ENCODE measurements at regions not wholly inside any gene's neighbourhood (a gene's known extent, or its start where the extent isn't known, plus 50 kb on each side); places are given as distances from the start of the nearest gene placed in this dataset.

DNA sequence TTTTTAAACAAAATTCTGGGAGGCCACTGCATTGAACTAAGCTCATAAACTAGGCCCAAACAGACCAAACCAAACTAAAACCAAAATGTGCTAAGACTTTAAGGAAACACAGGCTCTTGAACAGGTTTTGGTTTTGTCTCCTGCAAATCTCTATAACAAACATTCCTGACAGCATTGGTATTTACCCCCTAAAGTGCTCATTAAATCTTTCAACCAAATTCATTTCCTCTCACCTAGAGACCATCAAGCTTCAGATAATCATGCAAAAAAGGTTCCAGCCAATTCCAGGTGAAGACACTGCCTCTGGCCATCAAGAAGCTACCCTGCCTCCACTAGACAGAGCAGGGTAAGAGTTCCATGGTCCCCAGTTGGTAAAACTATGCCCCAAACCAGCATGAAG is 951.2 kb upstream of the MIR17HG start:
- CTCF ChIA-PET, result no interaction called here
- Histone ChIP-seq H3K4me3 (ENCODE audit: low read depth, low read length) (no peak overlapping the region), H3K36me3 (ENCODE audit: control insufficient read depth in 2 of 2, insufficient read depth in 1 of 2, low read length in 2 of 2) (no peaks in the 10 kb centered on the region), H3K27ac (ENCODE audit: extremely low read depth, low read depth, low read length) (no peak overlapping the region), H3K4me1 (ENCODE audit: control insufficient read depth, insufficient read depth, low read length) (no peaks in the 10 kb centered on the region), H3K9me3 (ENCODE audit: control insufficient read depth, insufficient read depth, low read depth, low read length) (no peaks in the 10 kb centered on the region)
- POLR2A ChIA-PET, result no interaction called here
- TF ChIP-seq ZNF292 (tag by site-specific recombination; IDR thresholded peaks at IDR 0.05; ENCODE audit: borderline replicate concordance, low read depth), result no peak
- TF ChIP-seq ZNF112 (tag by site-specific recombination; IDR thresholded peaks at IDR 0.05), result no peak
- TF ChIP-seq, protein P1, sequence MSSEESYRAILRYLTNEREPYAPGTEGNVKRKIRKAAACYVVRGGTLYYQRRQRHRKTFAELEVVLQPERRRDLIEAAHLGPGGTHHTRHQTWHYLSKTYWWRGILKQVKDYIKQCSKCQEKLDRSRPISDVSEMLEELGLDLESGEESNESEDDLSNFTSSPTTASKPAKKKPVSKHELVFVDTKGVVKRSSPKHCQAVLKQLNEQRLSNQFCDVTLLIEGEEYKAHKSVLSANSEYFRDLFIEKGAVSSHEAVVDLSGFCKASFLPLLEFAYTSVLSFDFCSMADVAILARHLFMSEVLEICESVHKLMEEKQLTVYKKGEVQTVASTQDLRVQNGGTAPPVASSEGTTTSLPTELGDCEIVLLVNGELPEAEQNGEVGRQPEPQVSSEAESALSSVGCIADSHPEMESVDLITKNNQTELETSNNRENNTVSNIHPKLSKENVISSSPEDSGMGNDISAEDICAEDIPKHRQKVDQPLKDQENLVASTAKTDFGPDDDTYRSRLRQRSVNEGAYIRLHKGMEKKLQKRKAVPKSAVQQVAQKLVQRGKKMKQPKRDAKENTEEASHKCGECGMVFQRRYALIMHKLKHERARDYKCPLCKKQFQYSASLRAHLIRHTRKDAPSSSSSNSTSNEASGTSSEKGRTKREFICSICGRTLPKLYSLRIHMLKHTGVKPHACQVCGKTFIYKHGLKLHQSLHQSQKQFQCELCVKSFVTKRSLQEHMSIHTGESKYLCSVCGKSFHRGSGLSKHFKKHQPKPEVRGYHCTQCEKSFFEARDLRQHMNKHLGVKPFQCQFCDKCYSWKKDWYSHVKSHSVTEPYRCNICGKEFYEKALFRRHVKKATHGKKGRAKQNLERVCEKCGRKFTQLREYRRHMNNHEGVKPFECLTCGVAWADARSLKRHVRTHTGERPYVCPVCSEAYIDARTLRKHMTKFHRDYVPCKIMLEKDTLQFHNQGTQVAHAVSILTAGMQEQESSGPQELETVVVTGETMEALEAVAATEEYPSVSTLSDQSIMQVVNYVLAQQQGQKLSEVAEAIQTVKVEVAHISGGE (tag by site-specific recombination; conservative IDR thresholded peaks at IDR 0.05; ENCODE audit: low read depth), result no peak
- no peak for TF ChIP-seq FEZF1 (tag by site-specific recombination; IDR thresholded peaks at IDR 0.05)
- TF ChIP-seq ZNF121 (tag by site-specific recombination; IDR thresholded peaks at IDR 0.05), result no peak
- no peak for TF ChIP-seq ZNF423 (tag by site-specific recombination; IDR thresholded peaks at IDR 0.05)
- no peak for TF ChIP-seq ZNF24 (tag by site-specific recombination; IDR thresholded peaks at IDR 0.05)
- TF ChIP-seq, protein P2, sequence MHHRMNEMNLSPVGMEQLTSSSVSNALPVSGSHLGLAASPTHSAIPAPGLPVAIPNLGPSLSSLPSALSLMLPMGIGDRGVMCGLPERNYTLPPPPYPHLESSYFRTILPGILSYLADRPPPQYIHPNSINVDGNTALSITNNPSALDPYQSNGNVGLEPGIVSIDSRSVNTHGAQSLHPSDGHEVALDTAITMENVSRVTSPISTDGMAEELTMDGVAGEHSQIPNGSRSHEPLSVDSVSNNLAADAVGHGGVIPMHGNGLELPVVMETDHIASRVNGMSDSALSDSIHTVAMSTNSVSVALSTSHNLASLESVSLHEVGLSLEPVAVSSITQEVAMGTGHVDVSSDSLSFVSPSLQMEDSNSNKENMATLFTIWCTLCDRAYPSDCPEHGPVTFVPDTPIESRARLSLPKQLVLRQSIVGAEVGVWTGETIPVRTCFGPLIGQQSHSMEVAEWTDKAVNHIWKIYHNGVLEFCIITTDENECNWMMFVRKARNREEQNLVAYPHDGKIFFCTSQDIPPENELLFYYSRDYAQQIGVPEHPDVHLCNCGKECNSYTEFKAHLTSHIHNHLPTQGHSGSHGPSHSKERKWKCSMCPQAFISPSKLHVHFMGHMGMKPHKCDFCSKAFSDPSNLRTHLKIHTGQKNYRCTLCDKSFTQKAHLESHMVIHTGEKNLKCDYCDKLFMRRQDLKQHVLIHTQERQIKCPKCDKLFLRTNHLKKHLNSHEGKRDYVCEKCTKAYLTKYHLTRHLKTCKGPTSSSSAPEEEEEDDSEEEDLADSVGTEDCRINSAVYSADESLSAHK (tag by site-specific recombination; IDR thresholded peaks at IDR 0.05), result no peak
- TF ChIP-seq, protein P3, sequence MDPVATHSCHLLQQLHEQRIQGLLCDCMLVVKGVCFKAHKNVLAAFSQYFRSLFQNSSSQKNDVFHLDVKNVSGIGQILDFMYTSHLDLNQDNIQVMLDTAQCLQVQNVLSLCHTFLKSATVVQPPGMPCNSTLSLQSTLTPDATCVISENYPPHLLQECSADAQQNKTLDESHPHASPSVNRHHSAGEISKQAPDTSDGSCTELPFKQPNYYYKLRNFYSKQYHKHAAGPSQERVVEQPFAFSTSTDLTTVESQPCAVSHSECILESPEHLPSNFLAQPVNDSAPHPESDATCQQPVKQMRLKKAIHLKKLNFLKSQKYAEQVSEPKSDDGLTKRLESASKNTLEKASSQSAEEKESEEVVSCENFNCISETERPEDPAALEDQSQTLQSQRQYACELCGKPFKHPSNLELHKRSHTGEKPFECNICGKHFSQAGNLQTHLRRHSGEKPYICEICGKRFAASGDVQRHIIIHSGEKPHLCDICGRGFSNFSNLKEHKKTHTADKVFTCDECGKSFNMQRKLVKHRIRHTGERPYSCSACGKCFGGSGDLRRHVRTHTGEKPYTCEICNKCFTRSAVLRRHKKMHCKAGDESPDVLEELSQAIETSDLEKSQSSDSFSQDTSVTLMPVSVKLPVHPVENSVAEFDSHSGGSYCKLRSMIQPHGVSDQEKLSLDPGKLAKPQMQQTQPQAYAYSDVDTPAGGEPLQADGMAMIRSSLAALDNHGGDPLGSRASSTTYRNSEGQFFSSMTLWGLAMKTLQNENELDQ (tag by site-specific recombination; IDR thresholded peaks at IDR 0.05; ENCODE audit: low read depth), result no peak
- no peak for TF ChIP-seq ZNF266 (tag by site-specific recombination; IDR thresholded peaks at IDR 0.05; ENCODE audit: low read depth)
- TF ChIP-seq ZFP3 (tag by site-specific recombination; IDR thresholded peaks at IDR 0.05; ENCODE audit: low read depth), result no peak
- no peak for TF ChIP-seq ZFHX2 (tag by site-specific recombination; conservative IDR thresholded peaks at IDR 0.05)
- TF ChIP-seq ZXDB (tag by site-specific recombination; IDR thresholded peaks at IDR 0.05), result no peak
- no peak for TF ChIP-seq ZNF184 (tag by site-specific recombination; IDR thresholded peaks at IDR 0.05)
- TF ChIP-seq, protein P4, sequence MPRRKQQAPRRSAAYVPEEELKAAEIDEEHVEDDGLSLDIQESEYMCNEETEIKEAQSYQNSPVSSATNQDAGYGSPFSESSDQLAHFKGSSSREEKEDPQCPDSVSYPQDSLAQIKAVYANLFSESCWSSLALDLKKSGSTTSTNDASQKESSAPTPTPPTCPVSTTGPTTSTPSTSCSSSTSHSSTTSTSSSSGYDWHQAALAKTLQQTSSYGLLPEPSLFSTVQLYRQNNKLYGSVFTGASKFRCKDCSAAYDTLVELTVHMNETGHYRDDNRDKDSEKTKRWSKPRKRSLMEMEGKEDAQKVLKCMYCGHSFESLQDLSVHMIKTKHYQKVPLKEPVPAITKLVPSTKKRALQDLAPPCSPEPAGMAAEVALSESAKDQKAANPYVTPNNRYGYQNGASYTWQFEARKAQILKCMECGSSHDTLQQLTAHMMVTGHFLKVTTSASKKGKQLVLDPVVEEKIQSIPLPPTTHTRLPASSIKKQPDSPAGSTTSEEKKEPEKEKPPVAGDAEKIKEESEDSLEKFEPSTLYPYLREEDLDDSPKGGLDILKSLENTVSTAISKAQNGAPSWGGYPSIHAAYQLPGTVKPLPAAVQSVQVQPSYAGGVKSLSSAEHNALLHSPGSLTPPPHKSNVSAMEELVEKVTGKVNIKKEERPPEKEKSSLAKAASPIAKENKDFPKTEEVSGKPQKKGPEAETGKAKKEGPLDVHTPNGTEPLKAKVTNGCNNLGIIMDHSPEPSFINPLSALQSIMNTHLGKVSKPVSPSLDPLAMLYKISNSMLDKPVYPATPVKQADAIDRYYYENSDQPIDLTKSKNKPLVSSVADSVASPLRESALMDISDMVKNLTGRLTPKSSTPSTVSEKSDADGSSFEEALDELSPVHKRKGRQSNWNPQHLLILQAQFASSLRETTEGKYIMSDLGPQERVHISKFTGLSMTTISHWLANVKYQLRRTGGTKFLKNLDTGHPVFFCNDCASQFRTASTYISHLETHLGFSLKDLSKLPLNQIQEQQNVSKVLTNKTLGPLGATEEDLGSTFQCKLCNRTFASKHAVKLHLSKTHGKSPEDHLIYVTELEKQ (tag by site-specific recombination; IDR thresholded peaks at IDR 0.05; ENCODE audit: borderline replicate concordance), result no peak
- TF ChIP-seq SETDB1 (IDR thresholded peaks at IDR 0.05; ENCODE audit: insufficient read length, low read length), result no peak
- TF ChIP-seq ZNF707 (tag by site-specific recombination; IDR thresholded peaks at IDR 0.05), result no peak

Measured in HEK293 (cell line).